Mesothelial cell of epicardium (in vitro differentiated cells): ENCODE measurements at regions not wholly inside any gene's neighbourhood (a gene's known extent, or its start where the extent isn't known, plus 50 kb on each side); places are given as distances from the start of the nearest gene placed in this dataset.

ENCODE experiments used
- DNase-seq, 2 experiments: peaks; one replicate each; pipeline ENCODE4 v3.0.0; 2021; ENCODE audit warnings: low spot score in 2 of 2; ENCODE audit not compliant: unreplicated experiment in 2 of 2
- H3K27ac Mint-ChIP-seq: 2 replicates; pipeline ENCODE4 v1.8.0; 2021; ENCODE audit warnings: mixed read lengths
- H3K27me3 Mint-ChIP-seq: 2 replicates; pipeline ENCODE4 v1.8.0; 2021; ENCODE audit warnings: low read depth, mixed read lengths
- H3K36me3 Mint-ChIP-seq: 2 replicates; pipeline ENCODE4 v1.8.0; 2021; ENCODE audit warnings: mixed read lengths
- H3K4me1 Mint-ChIP-seq: 2 replicates; pipeline ENCODE4 v1.8.0; 2021; ENCODE audit warnings: mixed read lengths
- H3K4me3 Mint-ChIP-seq: 2 replicates; pipeline ENCODE4 v1.8.0; 2021; ENCODE audit warnings: mild to moderate bottlenecking, moderate library complexity, mixed read lengths
- H3K9me3 Mint-ChIP-seq: 2 replicates; pipeline ENCODE4 v1.8.0; 2021; ENCODE audit warnings: mixed read lengths
- CTCF ChIP-seq: fragments of 200-600 bp; sonication (generic); IDR thresholded peaks from one replicate; pipeline ENCODE4 v1.5.0; 2021; ENCODE audit warnings: antibody characterized with exemption; ENCODE audit not compliant: unreplicated experiment

GRCh38 chr9:678897-679296 lies 162.6 kb upstream of the DMRT1 start:
- Mint-ChIP-seq H3K4me1 (peaks cover 46% of the 10 kb centered on the region), H3K36me3 (peaks cover 2% of the 10 kb centered on the region), H3K4me3 (no peak overlapping the region), H3K27me3 (no peaks in the 10 kb centered on the region), H3K27ac (peak overlapping the region; percentile 80), H3K9me3 (no peaks in the 10 kb centered on the region)
- DNase-seq = no peak
- TF ChIP-seq CTCF = no peak

- no peak for TF ChIP-seq CTCF
- H3K36me3 Mint-ChIP-seq = peaks cover 2% of the 10 kb centered on the region
These were observed 162.0 kb upstream of the DMRT1 start for GRCh38 chr9:679462-679861.

GRCh38 chr9:680106-680505 lies 161.4 kb upstream of the DMRT1 start:
- no peak for TF ChIP-seq CTCF
- no peak for DNase-seq
- Mint-ChIP-seq H3K4me1 (peaks cover 51% of the 10 kb centered on the region), H3K27ac (no peak overlapping the region), H3K36me3 (peaks cover 2% of the 10 kb centered on the region), H3K9me3 (no peaks in the 10 kb centered on the region), H3K27me3 (no peaks in the 10 kb centered on the region), H3K4me3 (no peak overlapping the region)

More at GRCh38 chr9:679462-679861, 162.0 kb upstream of the DMRT1 start:
- H3K9me3 Mint-ChIP-seq = no peaks in the 10 kb centered on the region
- no peak overlapping the region for H3K4me3 Mint-ChIP-seq
- no peaks in the 10 kb centered on the region for H3K27me3 Mint-ChIP-seq
- H3K4me1 Mint-ChIP-seq = peaks cover 46% of the 10 kb centered on the region
- no peak overlapping the region for H3K27ac Mint-ChIP-seq
- no peak for DNase-seq

GRCh38 chr9:682633-683508 lies 158.6 kb upstream of the DMRT1 start:
- Mint-ChIP-seq H3K9me3 (peaks cover 5% of the 10 kb centered on the region), H3K27me3 (no peaks in the 10 kb centered on the region), H3K4me3 (no peak overlapping the region), H3K4me1 (peaks cover 54% of the 10 kb centered on the region), H3K27ac (peak overlapping the region; percentile 95), H3K36me3 (peaks cover 6% of the 10 kb centered on the region)
- TF ChIP-seq CTCF = no peak
- DNase-seq = no peak

GRCh38 chr9:683509-684021 lies 157.9 kb upstream of the DMRT1 start:
- no peak for DNase-seq
- TF ChIP-seq CTCF = no peak
- Mint-ChIP-seq H3K9me3 (peaks cover 5% of the 10 kb centered on the region), H3K27me3 (no peaks in the 10 kb centered on the region), H3K27ac (peak overlapping the region; percentile 95), H3K4me3 (peak overlapping the region; percentile 54), H3K36me3 (peaks cover 6% of the 10 kb centered on the region), H3K4me1 (peaks cover 56% of the 10 kb centered on the region)
